GM19351 (cell line): ENCODE measurements at regions not wholly inside any gene's neighbourhood (a gene's known extent, or its start where the extent isn't known, plus 50 kb on each side); places are given as distances from the start of the nearest gene placed in this dataset.
"Not testable (repeated sequence)": the region's sequence is repeated elsewhere in the genome, so short reads cannot be mapped to it uniquely, and the experiment has no call there.

Experiments
- ATAC-seq: cut with Tn5 transposase; IDR thresholded peaks from one replicate; pipeline ENCODE4 v1.9.1; 2021; ENCODE audit warnings: mild to moderate bottlenecking, moderate library complexity; ENCODE audit not compliant: unreplicated experiment

GRCh38 chr4:189784651-189785050, 156.0 kb upstream of the FRG1 start:
- ATAC-seq, result no peak

GRCh38 chr4:189785257-189785656, 155.4 kb upstream of the FRG1 start:
- ATAC-seq, result no peak

GRCh38 chr4:189786447-189786846, 154.2 kb upstream of the FRG1 start:
- no peak for ATAC-seq

GRCh38 chr4:189787216-189788031, 153.2 kb upstream of the FRG1 start:
- no peak for ATAC-seq

GRCh38 chr4:189792924-189793618, 147.6 kb upstream of the FRG1 start:
- peak; percentile 97 for ATAC-seq

GRCh38 chr4:189800545-189801088, 140.1 kb upstream of the FRG1 start:
- no peak for ATAC-seq

GRCh38 chr4:189802884-189803283, 137.8 kb upstream of the FRG1 start:
- ATAC-seq, result no peak

- ATAC-seq, result no peak
Observed at GRCh38 chr4:189804894-189805293, 135.8 kb upstream of the FRG1 start.

- no peak for ATAC-seq
Observed at GRCh38 chr4:189806506-189806905, 134.2 kb upstream of the FRG1 start.

- ATAC-seq, result no peak
Observed at GRCh38 chr4:189807031-189807430, 133.6 kb upstream of the FRG1 start.

- ATAC-seq, result no peak
Observed at GRCh38 chr4:189809241-189809735, 131.4 kb upstream of the FRG1 start.

- ATAC-seq, result no peak
Observed at GRCh38 chr4:189809839-189810238, 130.8 kb upstream of the FRG1 start.

GRCh38 chr4:189810318-189811181, 130.1 kb upstream of the FRG1 start:
- not testable (repeated sequence) for ATAC-seq

- ATAC-seq, result no peak
Observed at GRCh38 chr4:189815404-189816192, 125.1 kb upstream of the FRG1 start.

GRCh38 chr4:189822326-189822725, 118.3 kb upstream of the FRG1 start:
- no peak for ATAC-seq

GRCh38 chr4:189823591-189823990, 117.1 kb upstream of the FRG1 start:
- ATAC-seq, result no peak

GRCh38 chr4:189825466-189825865, 115.2 kb upstream of the FRG1 start:
- no peak for ATAC-seq

GRCh38 chr4:189826657-189827056, 114.0 kb upstream of the FRG1 start:
- ATAC-seq, result no peak

GRCh38 chr4:189828081-189828697, 112.5 kb upstream of the FRG1 start:
- ATAC-seq, result no peak

- ATAC-seq, result no peak
Observed at GRCh38 chr4:189832528-189832927, 108.1 kb upstream of the FRG1 start.
